ENCODE measurements at regions not wholly inside any gene's neighbourhood (a gene's known extent, or its start where the extent isn't known, plus 50 kb on each side); places are given as distances from the start of the nearest gene placed in this dataset.

GRCh38 chr4:15370296-15370695, 57.5 kb upstream of the C1QTNF7 start:
- Histone ChIP-seq H3K36me3 (no peaks in the 10 kb centered on the region), H3K4me1 (no peaks in the 10 kb centered on the region), H3K9me3 (no peaks in the 10 kb centered on the region), H3K4me3 (ENCODE audit: low read depth, low read length) (no peak overlapping the region), H3K27me3 (no peaks in the 10 kb centered on the region)
- TF ChIP-seq CTCF (IDR thresholded peaks at IDR 0.05; ENCODE audit: low read depth, low read length), result no peak
- no peak for DNase-seq

GRCh38 chr4:15373363-15373762, 54.5 kb upstream of the C1QTNF7 start:
- no peaks in the 10 kb centered on the region for H3K4me1 ChIP-seq
- H3K36me3 ChIP-seq, result no peaks in the 10 kb centered on the region
- no peaks in the 10 kb centered on the region for H3K27me3 ChIP-seq
- no peak for TF ChIP-seq CTCF (IDR thresholded peaks at IDR 0.05; ENCODE audit: low read depth, low read length)
- DNase-seq, result no peak
- no peaks in the 10 kb centered on the region for H3K9me3 ChIP-seq
- H3K4me3 ChIP-seq (ENCODE audit: low read depth, low read length), result no peak overlapping the region

- Histone ChIP-seq H3K4me1 (no peaks in the 10 kb centered on the region), H3K27me3 (no peaks in the 10 kb centered on the region), H3K4me3 (ENCODE audit: low read depth, low read length) (no peak overlapping the region), H3K36me3 (no peaks in the 10 kb centered on the region), H3K9me3 (no peaks in the 10 kb centered on the region)
- DNase-seq, result no peak
- no peak for TF ChIP-seq CTCF (IDR thresholded peaks at IDR 0.05; ENCODE audit: low read depth, low read length)
Observed at GRCh38 chr4:15374656-15375055, 53.2 kb upstream of the C1QTNF7 start.

- Histone ChIP-seq H3K27me3 (no peaks in the 10 kb centered on the region), H3K9me3 (no peaks in the 10 kb centered on the region), H3K4me1 (no peaks in the 10 kb centered on the region), H3K4me3 (ENCODE audit: low read depth, low read length) (no peak overlapping the region), H3K36me3 (no peaks in the 10 kb centered on the region)
- no peak for DNase-seq
- no peak for TF ChIP-seq CTCF (IDR thresholded peaks at IDR 0.05; ENCODE audit: low read depth, low read length)
Observed at GRCh38 chr4:15375667-15376066, 52.2 kb upstream of the C1QTNF7 start.

- no peak for TF ChIP-seq CTCF (IDR thresholded peaks at IDR 0.05; ENCODE audit: low read depth, low read length)
- H3K36me3 ChIP-seq, result no peaks in the 10 kb centered on the region
- H3K9me3 ChIP-seq, result no peaks in the 10 kb centered on the region
- no peak for DNase-seq
- no peaks in the 10 kb centered on the region for H3K27me3 ChIP-seq
- no peaks in the 10 kb centered on the region for H3K4me1 ChIP-seq
- no peak overlapping the region for H3K4me3 ChIP-seq (ENCODE audit: low read depth, low read length)
Observed at GRCh38 chr4:15376145-15376544, 51.7 kb upstream of the C1QTNF7 start.

GRCh38 chr4:15376594-15376993, 51.2 kb upstream of the C1QTNF7 start:
- H3K9me3 ChIP-seq, result no peaks in the 10 kb centered on the region
- no peaks in the 10 kb centered on the region for H3K27me3 ChIP-seq
- DNase-seq, result no peak
- TF ChIP-seq CTCF (IDR thresholded peaks at IDR 0.05; ENCODE audit: low read depth, low read length), result no peak
- H3K4me1 ChIP-seq, result no peaks in the 10 kb centered on the region
- H3K36me3 ChIP-seq, result no peaks in the 10 kb centered on the region
- H3K4me3 ChIP-seq (ENCODE audit: low read depth, low read length), result no peak overlapping the region
